IMR-90 (cell line): ENCODE measurements at regions not wholly inside any gene's neighbourhood (a gene's known extent, or its start where the extent isn't known, plus 50 kb on each side); places are given as distances from the start of the nearest gene placed in this dataset.

Experiments used
- FOS ChIP-seq: fragments of 150-350 bp; IDR thresholded peaks from 2 replicates; pipeline ENCODE4 v1.6.1; 2016; ENCODE audit warnings: low read depth, low read length
- MXI1 ChIP-seq: IDR thresholded peaks from 2 replicates; pipeline ENCODE4 v1.6.1; 2012; ENCODE audit warnings: low read depth, mild to moderate bottlenecking, low read length, moderate library complexity, borderline replicate concordance
- POLR2A ChIP-seq: IDR thresholded peaks from 2 replicates; pipeline ENCODE4 v1.6.1; 2012; ENCODE audit warnings: mild to moderate bottlenecking, low read depth, low read length
- TF ChIP-seq, protein P1 (sequence below): conservative IDR thresholded peaks from 2 replicates; pipeline ENCODE4 v1.5.1; 2012; ENCODE audit warnings: mild to moderate bottlenecking, low read depth, low read length, improper control_type of control experiment

DNA sequence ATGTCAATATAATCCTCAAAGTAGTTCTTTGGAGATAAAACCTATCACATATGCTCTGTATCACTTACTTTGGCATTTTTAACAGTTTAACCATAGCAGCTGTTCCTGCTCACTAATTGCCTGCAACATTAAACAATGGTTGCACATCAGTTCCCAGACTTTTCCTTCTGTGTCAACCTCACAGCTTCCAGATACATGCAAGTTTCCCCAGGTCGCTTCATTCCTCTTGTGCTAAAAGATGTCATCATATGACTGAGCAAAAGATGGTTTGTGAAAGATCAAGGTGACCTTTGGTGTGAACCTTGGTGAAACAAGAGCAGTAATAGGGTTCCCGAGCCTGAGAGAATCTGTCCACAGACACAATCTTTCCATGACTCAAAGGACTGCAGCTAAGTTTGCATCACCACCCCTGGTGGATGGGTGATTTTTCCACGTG lies 500.4 kb upstream of the PAPPA start:
- TF ChIP-seq, protein P1, sequence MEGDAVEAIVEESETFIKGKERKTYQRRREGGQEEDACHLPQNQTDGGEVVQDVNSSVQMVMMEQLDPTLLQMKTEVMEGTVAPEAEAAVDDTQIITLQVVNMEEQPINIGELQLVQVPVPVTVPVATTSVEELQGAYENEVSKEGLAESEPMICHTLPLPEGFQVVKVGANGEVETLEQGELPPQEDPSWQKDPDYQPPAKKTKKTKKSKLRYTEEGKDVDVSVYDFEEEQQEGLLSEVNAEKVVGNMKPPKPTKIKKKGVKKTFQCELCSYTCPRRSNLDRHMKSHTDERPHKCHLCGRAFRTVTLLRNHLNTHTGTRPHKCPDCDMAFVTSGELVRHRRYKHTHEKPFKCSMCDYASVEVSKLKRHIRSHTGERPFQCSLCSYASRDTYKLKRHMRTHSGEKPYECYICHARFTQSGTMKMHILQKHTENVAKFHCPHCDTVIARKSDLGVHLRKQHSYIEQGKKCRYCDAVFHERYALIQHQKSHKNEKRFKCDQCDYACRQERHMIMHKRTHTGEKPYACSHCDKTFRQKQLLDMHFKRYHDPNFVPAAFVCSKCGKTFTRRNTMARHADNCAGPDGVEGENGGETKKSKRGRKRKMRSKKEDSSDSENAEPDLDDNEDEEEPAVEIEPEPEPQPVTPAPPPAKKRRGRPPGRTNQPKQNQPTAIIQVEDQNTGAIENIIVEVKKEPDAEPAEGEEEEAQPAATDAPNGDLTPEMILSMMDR: no peak
- TF ChIP-seq MXI1 (no peak), POLR2A (no peak), FOS (peak; percentile 78)
